ENCODE measurements at regions not wholly inside any gene's neighbourhood (a gene's known extent, or its start where the extent isn't known, plus 50 kb on each side); places are given as distances from the start of the nearest gene placed in this dataset.

GRCh38 chr10:4467481-4467880 lies 358.5 kb upstream of the AKR1E2 start:
- TF ChIP-seq, protein P1, sequence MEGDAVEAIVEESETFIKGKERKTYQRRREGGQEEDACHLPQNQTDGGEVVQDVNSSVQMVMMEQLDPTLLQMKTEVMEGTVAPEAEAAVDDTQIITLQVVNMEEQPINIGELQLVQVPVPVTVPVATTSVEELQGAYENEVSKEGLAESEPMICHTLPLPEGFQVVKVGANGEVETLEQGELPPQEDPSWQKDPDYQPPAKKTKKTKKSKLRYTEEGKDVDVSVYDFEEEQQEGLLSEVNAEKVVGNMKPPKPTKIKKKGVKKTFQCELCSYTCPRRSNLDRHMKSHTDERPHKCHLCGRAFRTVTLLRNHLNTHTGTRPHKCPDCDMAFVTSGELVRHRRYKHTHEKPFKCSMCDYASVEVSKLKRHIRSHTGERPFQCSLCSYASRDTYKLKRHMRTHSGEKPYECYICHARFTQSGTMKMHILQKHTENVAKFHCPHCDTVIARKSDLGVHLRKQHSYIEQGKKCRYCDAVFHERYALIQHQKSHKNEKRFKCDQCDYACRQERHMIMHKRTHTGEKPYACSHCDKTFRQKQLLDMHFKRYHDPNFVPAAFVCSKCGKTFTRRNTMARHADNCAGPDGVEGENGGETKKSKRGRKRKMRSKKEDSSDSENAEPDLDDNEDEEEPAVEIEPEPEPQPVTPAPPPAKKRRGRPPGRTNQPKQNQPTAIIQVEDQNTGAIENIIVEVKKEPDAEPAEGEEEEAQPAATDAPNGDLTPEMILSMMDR (IDR thresholded peaks at IDR 0.05; ENCODE audit: insufficient read depth, low read depth, low read length): no peak
- no peak for TF ChIP-seq EZH2 (IDR thresholded peaks at IDR 0.05; ENCODE audit: insufficient read depth, low read length)
